H9 (cell line): ENCODE measurements at regions not wholly inside any gene's neighbourhood (a gene's known extent, or its start where the extent isn't known, plus 50 kb on each side); places are given as distances from the start of the nearest gene placed in this dataset.

Experiments
- DNase-seq: peaks from one replicate; pipeline ENCODE4 v3.0.0-alpha.2; 2017
- H2AFZ ChIP-seq: one replicate; pipeline ENCODE4 v1.6.1; 2013; ENCODE audit warnings: mild to moderate bottlenecking, low read length, control low read depth, moderate library complexity
- H2AK5ac ChIP-seq: 2 replicates; pipeline ENCODE4 v1.6.1; 2013; ENCODE audit warnings: low read length, control low read depth, mixed read lengths; ENCODE audit not compliant: insufficient read length
- H2BK120ac ChIP-seq: one replicate; pipeline ENCODE4 v1.6.1; 2013; ENCODE audit warnings: low read depth, mild to moderate bottlenecking, low read length, control low read depth, inconsistent platforms; ENCODE audit not compliant: poor library complexity, severe bottlenecking
- H2BK12ac ChIP-seq: 2 replicates; pipeline ENCODE4 v1.6.1; 2013; ENCODE audit warnings: low read length, control low read depth, mixed read lengths, low read depth; ENCODE audit not compliant: insufficient read length
- H2BK15ac ChIP-seq: 2 replicates; pipeline ENCODE4 v1.6.1; 2013; ENCODE audit warnings: low read depth, low read length, control low read depth
- H2BK20ac ChIP-seq: one replicate; pipeline ENCODE4 v1.6.1; 2013; ENCODE audit warnings: low read depth, mild to moderate bottlenecking, low read length, control low read depth, inconsistent platforms; ENCODE audit not compliant: poor library complexity, severe bottlenecking
- H2BK5ac ChIP-seq: 2 replicates; pipeline ENCODE4 v1.6.1; 2013; ENCODE audit warnings: low read length, control low read depth, mixed read lengths; ENCODE audit not compliant: insufficient read length
- H3K14ac ChIP-seq: 2 replicates; pipeline ENCODE4 v1.6.1; 2013; ENCODE audit warnings: low read length, control low read depth; ENCODE audit not compliant: insufficient read depth
- H3K18ac ChIP-seq: 2 replicates; pipeline ENCODE4 v1.6.1; 2013; ENCODE audit warnings: low read depth, mild to moderate bottlenecking, mixed read lengths, low read length, control low read depth; ENCODE audit not compliant: insufficient read length
- H3K23ac ChIP-seq: 2 replicates; pipeline ENCODE4 v1.6.1; 2013; ENCODE audit warnings: low read length, control low read depth, mixed read lengths, low read depth; ENCODE audit not compliant: insufficient read length
- H3K23me2 ChIP-seq: 2 replicates; pipeline ENCODE4 v1.6.1; 2013; ENCODE audit warnings: low read depth, mild to moderate bottlenecking, mixed read lengths, low read length, control low read depth; ENCODE audit not compliant: insufficient read length, poor library complexity, severe bottlenecking
- H3K27ac ChIP-seq: 2 replicates; pipeline ENCODE4 v1.5.1; 2013; ENCODE audit warnings: low read length, control low read depth, mixed read lengths, low read depth; ENCODE audit not compliant: insufficient read length
- H3K27me3 ChIP-seq: 2 replicates; pipeline ENCODE4 v1.6.1; 2013; ENCODE audit warnings: low read length, control low read depth, inconsistent platforms; ENCODE audit not compliant: insufficient read depth
- H3K4ac ChIP-seq: 2 replicates; pipeline ENCODE4 v1.6.1; 2013; ENCODE audit warnings: low read depth, mild to moderate bottlenecking, control low read depth, inconsistent platforms, low read length, moderate library complexity
- H3K4me1 ChIP-seq: 2 replicates; pipeline ENCODE4 v1.6.1; 2013; ENCODE audit warnings: low read length, control low read depth, inconsistent platforms; ENCODE audit not compliant: insufficient read depth
- H3K4me2 ChIP-seq: 2 replicates; pipeline ENCODE4 v1.6.1; 2013; ENCODE audit warnings: low read length, control low read depth, mixed read lengths; ENCODE audit not compliant: insufficient read length, insufficient read depth
- H3K56ac ChIP-seq: 2 replicates; pipeline ENCODE4 v1.6.1; 2013; ENCODE audit warnings: low read depth, mild to moderate bottlenecking, mixed read lengths, low read length, control low read depth; ENCODE audit not compliant: insufficient read length
- H3K79me1 ChIP-seq: 2 replicates; pipeline ENCODE4 v1.6.1; 2013; ENCODE audit warnings: low read depth, mild to moderate bottlenecking, moderate library complexity, low read length, control low read depth, inconsistent platforms; ENCODE audit not compliant: insufficient read depth, poor library complexity, severe bottlenecking
- H3K79me2 ChIP-seq: 2 replicates; pipeline ENCODE4 v1.6.1; 2013; ENCODE audit warnings: low read length, control low read depth, inconsistent platforms; ENCODE audit not compliant: insufficient read depth
- H3K9ac ChIP-seq: 2 replicates; pipeline ENCODE4 v1.6.1; 2013; ENCODE audit warnings: low read length, control low read depth, mixed read lengths; ENCODE audit not compliant: insufficient read length; ENCODE audit errors: extremely low read depth
- H3K9me3 ChIP-seq: one replicate; pipeline ENCODE4 v1.6.1; 2013; ENCODE audit warnings: low read depth, low read length, inconsistent platforms; ENCODE audit not compliant: control insufficient read depth
- H3T11ph ChIP-seq: one replicate; pipeline ENCODE4 v1.6.1; 2013; ENCODE audit warnings: mild to moderate bottlenecking, low read length, control low read depth, inconsistent platforms
- H4K20me1 ChIP-seq: one replicate; pipeline ENCODE4 v1.6.1; 2013; ENCODE audit not compliant: control insufficient read depth, insufficient read length, insufficient read depth
- H4K5ac ChIP-seq: 2 replicates; pipeline ENCODE4 v1.6.1; 2013; ENCODE audit warnings: low read depth, mild to moderate bottlenecking, mixed read lengths, low read length, control low read depth; ENCODE audit not compliant: insufficient read length
- H4K8ac ChIP-seq: replicated peaks from 2 replicates; pipeline ENCODE4 v1.6.1; 2013; ENCODE audit warnings: low read length, control low read depth, mixed read lengths, low read depth; ENCODE audit not compliant: insufficient read length
- H4K91ac ChIP-seq: 2 replicates; pipeline ENCODE4 v1.6.1; 2013; ENCODE audit warnings: low read depth, mild to moderate bottlenecking, moderate library complexity, mixed read lengths, low read length, control low read depth; ENCODE audit not compliant: insufficient read length
- H3K27ac Mint-ChIP-seq, 3 experiments: 2 replicates in 2 of 3; 3 replicates in 1 of 3; pipeline ENCODE4 v1.8.0; 2020 to 2021; ENCODE audit warnings: mixed read lengths in 3 of 3, mild to moderate bottlenecking in 1 of 3, moderate library complexity in 1 of 3
- H3K27me3 Mint-ChIP-seq: 2 replicates; pipeline ENCODE4 v1.8.0; 2021; ENCODE audit warnings: low read depth, mild to moderate bottlenecking, moderate library complexity, mixed read lengths
- H3K36me3 Mint-ChIP-seq, 3 experiments: 2 replicates in 2 of 3; 3 replicates in 1 of 3; pipeline ENCODE4 v1.8.0; 2020 to 2021; ENCODE audit warnings: low read depth in 3 of 3, mixed read lengths in 3 of 3; ENCODE audit not compliant: insufficient read depth in 1 of 3
- H3K4me1 Mint-ChIP-seq, 2 experiments: 2 replicates each; pipeline ENCODE4 v1.8.0; 2020; ENCODE audit warnings: mixed read lengths in 2 of 2
- H3K4me3 Mint-ChIP-seq, 2 experiments: 2 replicates in 1 of 2; 3 replicates in 1 of 2; pipeline ENCODE4 v1.8.0; 2020 to 2021; ENCODE audit warnings: mild to moderate bottlenecking in 2 of 2, mixed read lengths in 2 of 2, moderate library complexity in 1 of 2
- H3K9me3 Mint-ChIP-seq, 2 experiments: 2 replicates in 1 of 2; 3 replicates in 1 of 2; pipeline ENCODE4 v1.8.0; 2020; ENCODE audit warnings: mild to moderate bottlenecking in 2 of 2, mixed read lengths in 2 of 2, moderate library complexity in 1 of 2
- WGBS: extraction: QIAGEN DNeasy Blood & Tissue Kit; methylation state at CpG from one replicate; pipeline ENCODE4 v1.1.7; 2013; ENCODE audit warnings: missing lambda C conversion rate, low lambda C conversion rate, mixed read lengths; ENCODE audit not compliant: insufficient read length; ENCODE audit errors: extremely low coverage; 5-methylcytosine and 5-hydroxymethylcytosine counted together
- TF ChIP-seq, protein P1 (sequence below): fragments of 200-600 bp; sonication (generic); conservative IDR thresholded peaks from 3 replicates; pipeline ENCODE4 v1.8.0; 2021; ENCODE audit warnings: antibody characterized with exemption, mild to moderate bottlenecking

GRCh38 chr5:121350181-121350930 is 501.3 kb upstream of the FTMT start:
- Mint-ChIP-seq H3K27me3 (no peaks in the 10 kb centered on the region), H3K4me1 (no peaks in the 10 kb centered on the region), H3K36me3 (no peaks in the 10 kb centered on the region), H3K27ac (no peak overlapping the region), H3K9me3 (no peaks in the 10 kb centered on the region), H3K4me3 (no peak overlapping the region)
- TF ChIP-seq, protein P1, sequence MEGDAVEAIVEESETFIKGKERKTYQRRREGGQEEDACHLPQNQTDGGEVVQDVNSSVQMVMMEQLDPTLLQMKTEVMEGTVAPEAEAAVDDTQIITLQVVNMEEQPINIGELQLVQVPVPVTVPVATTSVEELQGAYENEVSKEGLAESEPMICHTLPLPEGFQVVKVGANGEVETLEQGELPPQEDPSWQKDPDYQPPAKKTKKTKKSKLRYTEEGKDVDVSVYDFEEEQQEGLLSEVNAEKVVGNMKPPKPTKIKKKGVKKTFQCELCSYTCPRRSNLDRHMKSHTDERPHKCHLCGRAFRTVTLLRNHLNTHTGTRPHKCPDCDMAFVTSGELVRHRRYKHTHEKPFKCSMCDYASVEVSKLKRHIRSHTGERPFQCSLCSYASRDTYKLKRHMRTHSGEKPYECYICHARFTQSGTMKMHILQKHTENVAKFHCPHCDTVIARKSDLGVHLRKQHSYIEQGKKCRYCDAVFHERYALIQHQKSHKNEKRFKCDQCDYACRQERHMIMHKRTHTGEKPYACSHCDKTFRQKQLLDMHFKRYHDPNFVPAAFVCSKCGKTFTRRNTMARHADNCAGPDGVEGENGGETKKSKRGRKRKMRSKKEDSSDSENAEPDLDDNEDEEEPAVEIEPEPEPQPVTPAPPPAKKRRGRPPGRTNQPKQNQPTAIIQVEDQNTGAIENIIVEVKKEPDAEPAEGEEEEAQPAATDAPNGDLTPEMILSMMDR, result no peak
- Histone ChIP-seq H2AFZ (no peak overlapping the region), H2BK5ac (no peak overlapping the region), H3K9me3 (no peaks in the 10 kb centered on the region), H2BK15ac (no peak overlapping the region), H2BK12ac (no peak overlapping the region), H3K23me2 (no peaks in the 10 kb centered on the region), H2AK5ac (no peak overlapping the region), H2BK20ac (no peak overlapping the region), H3K27me3 (no peaks in the 10 kb centered on the region), H3K56ac (no peak overlapping the region), H3K4me1 (no peaks in the 10 kb centered on the region), H4K5ac (no peak overlapping the region), H3K18ac (no peak overlapping the region), H3T11ph (no peak overlapping the region), H3K79me2 (no peaks in the 10 kb centered on the region), H3K9ac (no peak overlapping the region), H4K20me1 (no peaks in the 10 kb centered on the region), H3K4ac (no peak overlapping the region), H4K8ac (no peak overlapping the region), H2BK120ac (no peak overlapping the region), H3K79me1 (no peaks in the 10 kb centered on the region), H4K91ac (no peak overlapping the region), H3K27ac (no peak overlapping the region), H3K14ac (no peak overlapping the region), H3K23ac (no peak overlapping the region), H3K4me2 (no peak overlapping the region)
- no CpG with 5 or more reads among the region's 4 CpGs for WGBS
- no peak for DNase-seq
